ENCODE measurements at regions not wholly inside any gene's neighbourhood (a gene's known extent, or its start where the extent isn't known, plus 50 kb on each side); places are given as distances from the start of the nearest gene placed in this dataset.

GRCh38 chr14:54117924-54118323 lies 161.3 kb upstream of the BMP4 start:
- DNase-seq (ENCODE audit: extremely low spot score, unreplicated experiment) = no peak
- H3K9me3 Mint-ChIP-seq = no peaks in the 10 kb centered on the region
- no peaks in the 10 kb centered on the region for H3K36me3 Mint-ChIP-seq
- peaks cover 3% of the 10 kb centered on the region for H3K27me3 Mint-ChIP-seq
- H3K4me1 Mint-ChIP-seq (ENCODE audit: unreplicated experiment) = peaks cover 11% of the 10 kb centered on the region
- TF ChIP-seq, protein P1, sequence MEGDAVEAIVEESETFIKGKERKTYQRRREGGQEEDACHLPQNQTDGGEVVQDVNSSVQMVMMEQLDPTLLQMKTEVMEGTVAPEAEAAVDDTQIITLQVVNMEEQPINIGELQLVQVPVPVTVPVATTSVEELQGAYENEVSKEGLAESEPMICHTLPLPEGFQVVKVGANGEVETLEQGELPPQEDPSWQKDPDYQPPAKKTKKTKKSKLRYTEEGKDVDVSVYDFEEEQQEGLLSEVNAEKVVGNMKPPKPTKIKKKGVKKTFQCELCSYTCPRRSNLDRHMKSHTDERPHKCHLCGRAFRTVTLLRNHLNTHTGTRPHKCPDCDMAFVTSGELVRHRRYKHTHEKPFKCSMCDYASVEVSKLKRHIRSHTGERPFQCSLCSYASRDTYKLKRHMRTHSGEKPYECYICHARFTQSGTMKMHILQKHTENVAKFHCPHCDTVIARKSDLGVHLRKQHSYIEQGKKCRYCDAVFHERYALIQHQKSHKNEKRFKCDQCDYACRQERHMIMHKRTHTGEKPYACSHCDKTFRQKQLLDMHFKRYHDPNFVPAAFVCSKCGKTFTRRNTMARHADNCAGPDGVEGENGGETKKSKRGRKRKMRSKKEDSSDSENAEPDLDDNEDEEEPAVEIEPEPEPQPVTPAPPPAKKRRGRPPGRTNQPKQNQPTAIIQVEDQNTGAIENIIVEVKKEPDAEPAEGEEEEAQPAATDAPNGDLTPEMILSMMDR (conservative IDR thresholded peaks at IDR 0.05) = no peak
- no peak overlapping the region for H3K27ac Mint-ChIP-seq
- no peak overlapping the region for H3K4me3 Mint-ChIP-seq

DNA sequence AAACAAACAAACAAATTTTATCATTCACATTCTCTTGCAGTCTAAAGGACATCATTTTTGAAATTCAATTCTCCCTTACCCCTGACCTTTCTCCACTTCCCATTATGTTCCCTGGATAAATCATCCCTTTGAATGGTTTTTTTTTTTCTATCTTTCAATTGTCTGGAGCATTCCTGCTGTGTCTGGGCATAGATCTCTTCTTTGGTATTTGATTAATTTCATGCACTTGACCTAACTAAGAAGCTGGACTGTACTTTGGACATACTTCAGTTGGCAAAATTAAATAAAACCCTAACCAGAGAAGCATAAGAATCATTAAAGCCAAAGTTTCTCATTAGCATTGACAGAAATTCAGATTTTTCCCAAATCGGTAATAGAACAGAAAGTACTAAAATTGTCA lies 163.6 kb upstream of the BMP4 start:
- peaks cover 5% of the 10 kb centered on the region for H3K9me3 Mint-ChIP-seq
- H3K27me3 Mint-ChIP-seq = peaks cover 3% of the 10 kb centered on the region
- no peak for DNase-seq (ENCODE audit: extremely low spot score, unreplicated experiment)
- no peaks in the 10 kb centered on the region for H3K36me3 Mint-ChIP-seq
- TF ChIP-seq, protein P1 (conservative IDR thresholded peaks at IDR 0.05) = no peak
- peaks cover 11% of the 10 kb centered on the region for H3K4me1 Mint-ChIP-seq (ENCODE audit: unreplicated experiment)
- H3K27ac Mint-ChIP-seq = no peak overlapping the region
- no peak overlapping the region for H3K4me3 Mint-ChIP-seq

DNA sequence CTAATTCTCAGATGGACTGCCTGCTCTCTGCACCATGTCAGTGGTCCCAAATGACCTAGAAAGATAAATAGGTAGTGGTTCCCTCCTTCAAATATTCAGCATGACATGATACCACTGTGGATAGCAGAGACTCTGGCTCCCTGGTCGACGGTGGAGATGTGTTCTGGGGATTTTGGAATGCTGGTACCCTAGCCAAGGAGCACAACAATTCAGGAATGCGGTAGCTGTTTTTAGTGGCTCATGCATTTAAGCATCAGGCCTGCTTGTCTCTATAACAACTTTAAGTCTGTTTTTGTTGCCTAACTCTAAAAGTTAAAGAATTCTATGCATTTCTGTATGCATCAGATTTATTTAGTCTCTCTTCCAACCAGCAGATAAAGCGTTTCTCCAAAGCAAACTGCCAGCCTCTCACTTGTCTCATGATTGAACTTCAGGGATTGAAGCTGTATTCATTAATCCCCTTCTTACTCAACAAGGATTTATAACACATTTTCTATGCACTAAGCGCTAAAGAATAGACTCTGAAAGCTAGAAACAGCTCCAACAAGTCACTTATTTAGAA lies 164.9 kb upstream of the BMP4 start:
- TF ChIP-seq, protein P1 (conservative IDR thresholded peaks at IDR 0.05) = no peak
- Mint-ChIP-seq H3K9me3 (peaks cover 5% of the 10 kb centered on the region), H3K27ac (no peak overlapping the region), H3K4me3 (no peak overlapping the region), H3K4me1 (ENCODE audit: unreplicated experiment) (peaks cover 11% of the 10 kb centered on the region), H3K27me3 (peaks cover 3% of the 10 kb centered on the region), H3K36me3 (no peaks in the 10 kb centered on the region)
- DNase-seq (ENCODE audit: extremely low spot score, unreplicated experiment) = no peak

- TF ChIP-seq, protein P1 (conservative IDR thresholded peaks at IDR 0.05) = no peak
- Mint-ChIP-seq H3K4me1 (ENCODE audit: unreplicated experiment) (peaks cover 11% of the 10 kb centered on the region), H3K9me3 (peaks cover 5% of the 10 kb centered on the region), H3K4me3 (no peak overlapping the region), H3K27me3 (peaks cover 3% of the 10 kb centered on the region), H3K36me3 (no peaks in the 10 kb centered on the region), H3K27ac (no peak overlapping the region)
- DNase-seq (ENCODE audit: extremely low spot score, unreplicated experiment) = no peak
Observed at GRCh38 chr14:54123841-54124240, 167.2 kb upstream of the BMP4 start.

DNA sequence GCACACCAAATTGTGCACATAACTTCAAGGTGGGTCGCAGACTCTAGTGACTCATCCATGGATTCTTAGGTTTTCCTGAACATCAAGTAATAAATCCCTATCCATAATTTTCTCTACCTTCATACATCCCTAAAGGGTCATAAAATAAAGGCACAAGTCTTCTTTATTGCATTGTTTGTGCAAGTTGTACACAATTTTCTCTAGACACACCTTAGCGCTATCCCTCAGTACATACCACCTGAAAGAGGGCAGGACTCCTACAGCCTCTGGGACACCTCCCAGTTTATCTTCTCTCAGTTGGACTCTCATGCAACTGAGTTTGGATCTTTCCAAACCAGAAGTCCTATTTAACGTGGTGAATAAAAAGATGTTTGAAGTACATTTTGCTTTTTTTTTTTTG lies 168.5 kb upstream of the BMP4 start:
- peaks cover 5% of the 10 kb centered on the region for H3K9me3 Mint-ChIP-seq
- H3K4me1 Mint-ChIP-seq (ENCODE audit: unreplicated experiment) = peaks cover 9% of the 10 kb centered on the region
- H3K4me3 Mint-ChIP-seq = no peak overlapping the region
- H3K36me3 Mint-ChIP-seq = no peaks in the 10 kb centered on the region
- H3K27ac Mint-ChIP-seq = no peak overlapping the region
- DNase-seq (ENCODE audit: extremely low spot score, unreplicated experiment) = no peak
- TF ChIP-seq, protein P1 (conservative IDR thresholded peaks at IDR 0.05) = no peak
- peaks cover 3% of the 10 kb centered on the region for H3K27me3 Mint-ChIP-seq

- TF ChIP-seq, protein P1 (conservative IDR thresholded peaks at IDR 0.05) = no peak
- no peak for DNase-seq (ENCODE audit: extremely low spot score, unreplicated experiment)
- no peaks in the 10 kb centered on the region for H3K4me1 Mint-ChIP-seq (ENCODE audit: unreplicated experiment)
- H3K9me3 Mint-ChIP-seq = peaks cover 5% of the 10 kb centered on the region
- no peaks in the 10 kb centered on the region for H3K36me3 Mint-ChIP-seq
- H3K27ac Mint-ChIP-seq = no peak overlapping the region
- no peak overlapping the region for H3K4me3 Mint-ChIP-seq
- peaks cover 3% of the 10 kb centered on the region for H3K27me3 Mint-ChIP-seq
Observed at GRCh38 chr14:54126947-54127346, 170.3 kb upstream of the BMP4 start.
